CD14-positive monocyte (primary cell): ENCODE measurements at regions not wholly inside any gene's neighbourhood (a gene's known extent, or its start where the extent isn't known, plus 50 kb on each side); places are given as distances from the start of the nearest gene placed in this dataset.

ENCODE experiments used
- DNase-seq, 3 donors: peaks; one replicate each; pipeline ENCODE4 v3.0.0-alpha.2; 2011 to 2022
- H2AFZ ChIP-seq: 2 replicates; pipeline ENCODE4 v1.6.0; 2012; ENCODE audit warnings: mild to moderate bottlenecking, low read depth, low read length, inconsistent platforms; ENCODE audit not compliant: insufficient read depth, poor library complexity, severe bottlenecking
- H3K27ac ChIP-seq, 2 donors: 1 replicate in 1 of 2; 2 replicates in 1 of 2; pipeline ENCODE4 v1.5.1; 2012 to 2013; ENCODE audit warnings: low read length in 2 of 2, control low read depth in 1 of 2, inconsistent platforms in 1 of 2, low read depth in 1 of 2, mild to moderate bottlenecking in 1 of 2
- H3K27me3 ChIP-seq, 2 donors: one replicate each; pipeline versions ENCODE4 v1.6.0 to v1.6.1; 2011 to 2013; ENCODE audit warnings: low read length in 2 of 2; ENCODE audit not compliant: control insufficient read depth in 2 of 2, insufficient read depth in 2 of 2
- H3K36me3 ChIP-seq, 2 donors: replicated peaks in 1 of 2; 1 replicate in 1 of 2; 2 replicates in 1 of 2; pipeline versions ENCODE4 v1.5.1 to v1.6.1; 2012 to 2013; ENCODE audit warnings: low read length in 2 of 2, control low read depth in 1 of 2, inconsistent platforms in 1 of 2, mild to moderate bottlenecking in 1 of 2; ENCODE audit not compliant: insufficient read depth in 2 of 2, control insufficient read depth in 1 of 2
- H3K4me1 ChIP-seq, 2 donors: 1 replicate in 1 of 2; 2 replicates in 1 of 2; pipeline versions ENCODE4 v1.5.1 to v1.6.1; 2012 to 2013; ENCODE audit warnings: low read length in 2 of 2, control low read depth in 1 of 2, inconsistent platforms in 1 of 2, mild to moderate bottlenecking in 1 of 2, moderate library complexity in 1 of 2; ENCODE audit not compliant: insufficient read depth in 2 of 2, control insufficient read depth in 1 of 2
- H3K4me2 ChIP-seq: replicated peaks from 2 replicates; pipeline ENCODE3; 2012; ENCODE audit warnings: low read length, moderate library complexity, mild to moderate bottlenecking; ENCODE audit not compliant: poor library complexity, severe bottlenecking; ENCODE audit errors: extremely low read depth
- H3K4me3 ChIP-seq, 3 experiments: fragments of 200-600 bp in 1 of 3; sonication (generic) in 1 of 3; replicated peaks in 1 of 3; 1 replicate in 2 of 3; 2 replicates in 1 of 3; pipeline ENCODE4 v1.5.1; 2011 to 2013; ENCODE audit warnings: low read length in 3 of 3, mild to moderate bottlenecking in 3 of 3, control low read depth in 2 of 3, low read depth in 2 of 3, inconsistent platforms in 1 of 3, moderate library complexity in 1 of 3
- H3K79me2 ChIP-seq: 2 replicates; pipeline ENCODE4 v1.6.0; 2012; ENCODE audit warnings: mild to moderate bottlenecking, control low read depth, inconsistent platforms, low read length, moderate library complexity; ENCODE audit not compliant: insufficient read depth
- H3K9ac ChIP-seq: 2 replicates; pipeline ENCODE4 v1.6.0; 2017; ENCODE audit warnings: low read length, mild to moderate bottlenecking; ENCODE audit not compliant: insufficient read depth, poor library complexity, severe bottlenecking
- H3K9me3 ChIP-seq, 2 donors: replicated peaks in 1 of 2; 1 replicate in 1 of 2; 2 replicates in 1 of 2; pipeline versions ENCODE4 v1.5.1 to v1.6.1; 2012 to 2013; ENCODE audit warnings: low read length in 2 of 2, control low read depth in 1 of 2; ENCODE audit not compliant: control insufficient read depth in 1 of 2, insufficient read depth in 1 of 2
- H4K20me1 ChIP-seq: 2 replicates; pipeline ENCODE4 v1.6.0; 2012; ENCODE audit warnings: mild to moderate bottlenecking, low read length, control low read depth, moderate library complexity; ENCODE audit not compliant: insufficient read depth
- H3K27ac Mint-ChIP-seq, 7 donors: one replicate each; pipeline ENCODE4 v1.8.0; 2020; ENCODE audit warnings: mild to moderate bottlenecking in 7 of 7, mixed read lengths in 7 of 7, moderate library complexity in 6 of 7, inconsistent platforms in 2 of 7
- H3K27me3 Mint-ChIP-seq, 3 donors: one replicate each; pipeline ENCODE4 v1.8.0; 2021 to 2022; ENCODE audit warnings: low read depth in 3 of 3, mild to moderate bottlenecking in 3 of 3, mixed read lengths in 3 of 3, moderate library complexity in 3 of 3, inconsistent platforms in 1 of 3
- H3K36me3 Mint-ChIP-seq, 2 donors: one replicate each; pipeline ENCODE4 v1.8.0; 2020; ENCODE audit warnings: mixed read lengths in 2 of 2, inconsistent platforms in 1 of 2, mild to moderate bottlenecking in 1 of 2
- H3K4me1 Mint-ChIP-seq: one replicate; pipeline ENCODE4 v1.8.0; 2020; ENCODE audit warnings: mild to moderate bottlenecking, mixed read lengths
- H3K4me3 Mint-ChIP-seq, 2 donors: one replicate each; pipeline ENCODE4 v1.8.0; 2020; ENCODE audit warnings: mild to moderate bottlenecking in 2 of 2, mixed read lengths in 2 of 2, moderate library complexity in 1 of 2
- H3K9me3 Mint-ChIP-seq, 7 donors: one replicate each; pipeline ENCODE4 v1.8.0; 2020 to 2022; ENCODE audit warnings: mixed read lengths in 7 of 7, mild to moderate bottlenecking in 6 of 7, moderate library complexity in 6 of 7, inconsistent platforms in 2 of 7
- CTCF ChIP-seq: fragments of 200-600 bp; IDR thresholded peaks from one replicate; pipeline ENCODE4 v1.8.0; 2022; ENCODE audit warnings: antibody characterized with exemption, mild to moderate bottlenecking
- WGBS: methylation state at CpG from one replicate; pipeline ENCODE4 v1.1.5; 2013; ENCODE audit warnings: missing lambda C conversion rate; ENCODE audit not compliant: insufficient coverage; 5-methylcytosine and 5-hydroxymethylcytosine counted together
- intact Hi-C, 2 donors: fragments of 100-400 bp; cut with micrococcal nuclease; formaldehyde crosslinking; loops; one replicate each; pipeline versions ENCODE4 v1.15.0 to v1.15.1; 2023

GRCh38 chr2:104932243-104932642 is 78.3 kb downstream of the POU3F3 start:
- no peak overlapping the region for H3K4me3 ChIP-seq
- H4K20me1 ChIP-seq = no peaks in the 10 kb centered on the region
- no peaks in the 10 kb centered on the region for H3K9me3 ChIP-seq
- no peaks in the 10 kb centered on the region for H3K79me2 ChIP-seq
- no peaks in the 10 kb centered on the region for H3K4me1 ChIP-seq
- no peaks in the 10 kb centered on the region for H3K27me3 ChIP-seq
- WGBS = 80% methylated on average over 2 of the region's 4 CpGs
- H3K36me3 ChIP-seq = no peaks in the 10 kb centered on the region
- Mint-ChIP-seq H3K9me3 (peaks cover 0 to under 1% (median 0%) of the 10 kb centered on the region in 7 donors), H3K4me1 (no peaks in the 10 kb centered on the region), H3K27ac (no peak overlapping the region), H3K36me3 (no peaks in the 10 kb centered on the region), H3K27me3 (peaks cover 0 to 7% (median 6%) of the 10 kb centered on the region in 3 donors), H3K4me3 (no peak overlapping the region)
- intact Hi-C loops = no loop called here
- DNase-seq = no peak
- no peak overlapping the region for H3K9ac ChIP-seq
- no peak for TF ChIP-seq CTCF
- H3K27ac ChIP-seq = no peak overlapping the region
- no peak overlapping the region for H3K4me2 ChIP-seq
- no peak overlapping the region for H2AFZ ChIP-seq

- TF ChIP-seq CTCF = no peak
- no peak for DNase-seq
- Histone ChIP-seq H3K4me3 (no peak overlapping the region), H3K36me3 (no peaks in the 10 kb centered on the region), H4K20me1 (no peaks in the 10 kb centered on the region), H3K9me3 (no peaks in the 10 kb centered on the region), H3K27me3 (no peaks in the 10 kb centered on the region), H3K4me1 (no peaks in the 10 kb centered on the region), H3K27ac (no peak overlapping the region), H3K4me2 (no peak overlapping the region), H3K79me2 (no peaks in the 10 kb centered on the region), H2AFZ (no peak overlapping the region), H3K9ac (no peak overlapping the region)
- H3K4me1 Mint-ChIP-seq = no peaks in the 10 kb centered on the region
- H3K4me3 Mint-ChIP-seq = no peak overlapping the region
- H3K36me3 Mint-ChIP-seq = no peaks in the 10 kb centered on the region
- no peaks in the 10 kb centered on the region for H3K9me3 Mint-ChIP-seq
- H3K27me3 Mint-ChIP-seq = peaks cover 1 to 7% (median 6%) of the 10 kb centered on the region in 3 donors
- intact Hi-C loops = no loop called here
- 96% methylated on average over 5 of the region's 9 CpGs for WGBS
- peak overlapping the region in 1 of 7 donors; percentile 16 for H3K27ac Mint-ChIP-seq
These were observed 79.4 kb downstream of the POU3F3 start for GRCh38 chr2:104933151-104933917.
